IMR-90 (cell line): ENCODE measurements at regions not wholly inside any gene's neighbourhood (a gene's known extent, or its start where the extent isn't known, plus 50 kb on each side); places are given as distances from the start of the nearest gene placed in this dataset.

ENCODE experiments used
- ATAC-seq: fragments of 200-7000 bp; cut with Tn5 transposase; 2 replicates; pipeline ENCODE4 v1.9.1; 2020; ENCODE audit warnings: low read depth, mild to moderate bottlenecking, moderate library complexity
- BruUV-seq: library from RNA; stranded (reverse); fragments of 400-500 nt; replicated peaks from 2 replicates; lab custom pipeline; 2021; lab: Mats Ljungman, UMichigan
- CTCF ChIA-PET: fragments of 300-600 bp; formaldehyde crosslinking; extraction: SDS; loops from one replicate; lab custom pipeline; 2021; ENCODE audit warnings: antibody characterized with exemption; lab: Yijun Ruan, JAX
- POLR2A ChIA-PET: fragments of 300-600 bp; sonication (Branson Sonifier 250); formaldehyde crosslinking; loops from one replicate; lab custom pipeline; 2022; ENCODE audit warnings: antibody characterized with exemption; ENCODE audit not compliant: unreplicated experiment; lab: Charles Lee
- DNase-seq: peaks from one replicate; pipeline ENCODE4 v3.0.0; 2013
- H2AFZ ChIP-seq: replicated peaks from 2 replicates; pipeline ENCODE3; 2013; ENCODE audit warnings: low read length, mild to moderate bottlenecking; ENCODE audit not compliant: poor library complexity
- H2AK5ac ChIP-seq: 2 replicates; pipeline ENCODE4 v1.6.1; 2013; ENCODE audit warnings: low read depth, low read length, inconsistent platforms
- H2AK9ac ChIP-seq: replicated peaks from 2 replicates; pipeline ENCODE3; 2013; ENCODE audit warnings: mild to moderate bottlenecking, low read depth, low read length, moderate library complexity; ENCODE audit not compliant: poor library complexity
- H2BK120ac ChIP-seq: 2 replicates; pipeline ENCODE4 v1.6.1; 2013; ENCODE audit warnings: low read depth, low read length, inconsistent platforms
- H2BK15ac ChIP-seq: 3 replicates; pipeline ENCODE4 v1.6.1; 2013; ENCODE audit warnings: low read depth, low read length, inconsistent platforms
- H2BK20ac ChIP-seq: 2 replicates; pipeline ENCODE4 v1.6.1; 2013; ENCODE audit warnings: low read depth, mild to moderate bottlenecking, inconsistent platforms, low read length, moderate library complexity
- H2BK5ac ChIP-seq: 2 replicates; pipeline ENCODE4 v1.6.1; 2013; ENCODE audit warnings: mild to moderate bottlenecking, low read depth, low read length, inconsistent platforms; ENCODE audit not compliant: poor library complexity, severe bottlenecking
- H3K14ac ChIP-seq: replicated peaks from 2 replicates; pipeline ENCODE4 v1.6.1; 2013; ENCODE audit warnings: low read depth, low read length, inconsistent platforms
- H3K18ac ChIP-seq: 2 replicates; pipeline ENCODE4 v1.6.1; 2013; ENCODE audit warnings: low read depth, low read length, control low read depth
- H3K23ac ChIP-seq: 2 replicates; pipeline ENCODE4 v1.6.1; 2013; ENCODE audit warnings: low read depth, low read length, inconsistent platforms
- H3K27ac ChIP-seq: 2 replicates; pipeline ENCODE4 v1.5.1; 2013; ENCODE audit warnings: mild to moderate bottlenecking, control low read depth, low read length; ENCODE audit not compliant: insufficient read depth
- H3K27me3 ChIP-seq: 2 replicates; pipeline ENCODE4 v1.6.1; 2013; ENCODE audit warnings: low read length; ENCODE audit not compliant: control insufficient read depth, insufficient read depth
- H3K36me3 ChIP-seq: 2 replicates; pipeline ENCODE4 v1.6.1; 2013; ENCODE audit warnings: low read length, mixed read lengths; ENCODE audit not compliant: control insufficient read depth, insufficient read depth
- H3K4ac ChIP-seq: 2 replicates; pipeline ENCODE4 v1.6.1; 2013; ENCODE audit warnings: low read depth, low read length, inconsistent platforms
- H3K4me1 ChIP-seq: 2 replicates; pipeline ENCODE4 v1.6.1; 2013; ENCODE audit warnings: low read length, mixed read lengths; ENCODE audit not compliant: control insufficient read depth, insufficient read depth
- H3K4me2 ChIP-seq: 2 replicates; pipeline ENCODE4 v1.6.1; 2013; ENCODE audit warnings: low read depth, mild to moderate bottlenecking, control low read depth, low read length, moderate library complexity
- H3K4me3 ChIP-seq: 2 replicates; pipeline ENCODE4 v1.5.1; 2013; ENCODE audit warnings: low read depth, mild to moderate bottlenecking, control low read depth, low read length, moderate library complexity; ENCODE audit not compliant: insufficient read depth
- H3K56ac ChIP-seq: 2 replicates; pipeline ENCODE4 v1.6.1; 2013; ENCODE audit warnings: low read length, inconsistent platforms; ENCODE audit not compliant: insufficient read depth; ENCODE audit errors: extremely low read depth
- H3K79me1 ChIP-seq, 2 experiments: 2 replicates each; pipeline ENCODE4 v1.6.1; 2013; ENCODE audit warnings: low read length in 2 of 2, inconsistent platforms in 1 of 2, low read depth in 1 of 2
- H3K9ac ChIP-seq: 2 replicates; pipeline ENCODE4 v1.6.1; 2013; ENCODE audit warnings: low read depth, low read length, control low read depth
- H3K9me1 ChIP-seq: 2 replicates; pipeline ENCODE4 v1.6.1; 2013; ENCODE audit warnings: low read length, inconsistent platforms; ENCODE audit not compliant: insufficient read depth
- H3K9me3 ChIP-seq: 2 replicates; pipeline ENCODE4 v1.6.1; 2013; ENCODE audit warnings: low read length; ENCODE audit not compliant: control insufficient read depth, insufficient read depth
- H4K20me1 ChIP-seq: 2 replicates; pipeline ENCODE4 v1.6.1; 2013; ENCODE audit warnings: low read length, inconsistent platforms; ENCODE audit not compliant: insufficient read depth
- H4K5ac ChIP-seq: 2 replicates; pipeline ENCODE4 v1.6.1; 2013; ENCODE audit warnings: mild to moderate bottlenecking, low read depth, low read length, control low read depth
- H4K8ac ChIP-seq, 2 experiments: 2 replicates each; pipeline ENCODE4 v1.6.1; 2013; ENCODE audit warnings: low read depth in 2 of 2, low read length in 2 of 2, control low read depth in 1 of 2, inconsistent platforms in 1 of 2
- H4K91ac ChIP-seq: 2 replicates; pipeline ENCODE4 v1.6.1; 2013; ENCODE audit warnings: low read depth, low read length, inconsistent platforms; ENCODE audit not compliant: insufficient read depth
- BHLHE40 ChIP-seq: fragments of 150-350 bp; IDR thresholded peaks from 2 replicates; pipeline ENCODE4 v1.6.1; 2016; ENCODE audit warnings: mild to moderate bottlenecking, low read depth, low read length
- CEBPB ChIP-seq: IDR thresholded peaks from 2 replicates; pipeline ENCODE4 v1.6.1; 2012; ENCODE audit warnings: low read depth, low read length, improper control_type of control experiment
- CHD1 ChIP-seq: IDR thresholded peaks from 2 replicates; pipeline ENCODE4 v1.6.1; 2012; ENCODE audit warnings: low read depth, low read length, improper control_type of control experiment
- CTCF ChIP-seq: conservative IDR thresholded peaks from 2 replicates; pipeline ENCODE4 v1.5.1; 2012; ENCODE audit warnings: mild to moderate bottlenecking, low read depth, low read length, improper control_type of control experiment
- ELK1 ChIP-seq: fragments of 150-350 bp; IDR thresholded peaks from 2 replicates; pipeline ENCODE4 v1.6.1; 2016; ENCODE audit warnings: low read depth, mild to moderate bottlenecking, low read length, moderate library complexity, borderline replicate concordance
- FOS ChIP-seq: fragments of 150-350 bp; IDR thresholded peaks from 2 replicates; pipeline ENCODE4 v1.6.1; 2016; ENCODE audit warnings: low read depth, low read length
- MAFK ChIP-seq: IDR thresholded peaks from 2 replicates; pipeline ENCODE4 v1.6.1; 2012; ENCODE audit warnings: low read depth, low read length, improper control_type of control experiment
- MAZ ChIP-seq: IDR thresholded peaks from 2 replicates; pipeline ENCODE4 v1.6.1; 2012; ENCODE audit warnings: low read depth, mild to moderate bottlenecking, low read length, improper control_type of control experiment, moderate library complexity, borderline replicate concordance
- MXI1 ChIP-seq: IDR thresholded peaks from 2 replicates; pipeline ENCODE4 v1.6.1; 2012; ENCODE audit warnings: low read depth, mild to moderate bottlenecking, low read length, moderate library complexity, borderline replicate concordance
- NFE2L2 ChIP-seq: fragments of 150-350 bp; IDR thresholded peaks from 2 replicates; pipeline ENCODE4 v1.6.1; 2016; ENCODE audit warnings: low read depth, mild to moderate bottlenecking, low read length
- POLR2A ChIP-seq: IDR thresholded peaks from 2 replicates; pipeline ENCODE4 v1.6.1; 2012; ENCODE audit warnings: mild to moderate bottlenecking, low read depth, low read length
- RAD21 ChIP-seq: IDR thresholded peaks from 2 replicates; pipeline ENCODE4 v1.6.1; 2012; ENCODE audit warnings: low read length, improper control_type of control experiment
- RCOR1 ChIP-seq: IDR thresholded peaks from 2 replicates; pipeline ENCODE4 v1.6.1; 2012; ENCODE audit warnings: mild to moderate bottlenecking, low read length, improper control_type of control experiment; ENCODE audit not compliant: insufficient replicate concordance
- RFX5 ChIP-seq: IDR thresholded peaks from 2 replicates; pipeline ENCODE4 v1.8.0; 2012; ENCODE audit warnings: low read depth, mild to moderate bottlenecking, low read length, moderate library complexity
- SMC3 ChIP-seq: fragments of 150-350 bp; IDR thresholded peaks from 2 replicates; pipeline ENCODE4 v1.6.1; 2016; ENCODE audit warnings: low read depth, mild to moderate bottlenecking, antibody characterized with exemption, low read length, moderate library complexity
- USF2 ChIP-seq: fragments of 150-350 bp; IDR thresholded peaks from 2 replicates; pipeline ENCODE4 v1.6.1; 2017; ENCODE audit warnings: mild to moderate bottlenecking, antibody characterized with exemption, low read length, low read depth
- WGBS, 2 experiments: methylation state at CpG; one replicate each; pipeline versions ENCODE4 v1.1.5 to v1.1.7; 2013; ENCODE audit warnings: missing lambda C conversion rate in 2 of 2; ENCODE audit not compliant: insufficient read length in 1 of 2; ENCODE audit errors: extremely low coverage in 2 of 2; 5-methylcytosine and 5-hydroxymethylcytosine counted together
- dilution Hi-C: fragments of 300-500 bp; cut with HindIII; formaldehyde crosslinking; loops from one replicate; pipeline ENCODE4 v1.14.3; 2018; ENCODE audit warnings: low sequenced_read_pairs; ENCODE audit not compliant: unreplicated experiment
- in situ Hi-C: fragments of 300-500 bp; cut with MboI; formaldehyde crosslinking; loops from 3 replicates; pipeline ENCODE4 v1.14.3; 2019; ENCODE audit warnings: low sequenced_read_pairs, inconsistent platforms, mixed read lengths
- intact Hi-C: fragments of 100-400 bp; cut with micrococcal nuclease; formaldehyde crosslinking; loops from 2 replicates; pipeline ENCODE4 v1.10.0; 2022

- BruUV-seq: no TSS peak
- H3K56ac ChIP-seq: no peak overlapping the region
- H4K5ac ChIP-seq: no peak overlapping the region
- H3K4me2 ChIP-seq: no peak overlapping the region
- no peaks in the 10 kb centered on the region for H3K79me1 ChIP-seq
- in situ Hi-C loops: no loop called here
- ChIA-PET CTCF (interaction anchor here (0.6 to 0.7 kb wide), 2 partner anchors 30 to 61 kb away, joined by 3 to 6 read pairs; no protein-coding TSS in a partner anchor), POLR2A (no interaction called here)
- H3K14ac ChIP-seq: no peak overlapping the region
- no peak overlapping the region for H4K91ac ChIP-seq
- H3K23ac ChIP-seq: no peak overlapping the region
- H4K20me1 ChIP-seq: no peaks in the 10 kb centered on the region
- no peaks in the 10 kb centered on the region for H3K4me1 ChIP-seq
- H3K4ac ChIP-seq: no peak overlapping the region
- H2BK15ac ChIP-seq: no peak overlapping the region
- no peak overlapping the region for H3K18ac ChIP-seq
- no peak overlapping the region for H2AFZ ChIP-seq
- H2BK120ac ChIP-seq: no peak overlapping the region
- H3K9ac ChIP-seq: no peak overlapping the region
- H3K4me3 ChIP-seq: no peak overlapping the region
- H2BK20ac ChIP-seq: no peak overlapping the region
- dilution Hi-C loops: no loop called here
- no peak overlapping the region for H2AK5ac ChIP-seq
- H2AK9ac ChIP-seq: no peak overlapping the region
- TF ChIP-seq ELK1 (no peak), USF2 (no peak), RFX5 (no peak), MXI1 (no peak), CEBPB (no peak), CHD1 (no peak), NFE2L2 (no peak), FOS (no peak), SMC3 (no peak), MAZ (no peak), CTCF (no peak), POLR2A (no peak), RCOR1 (no peak), MAFK (no peak), RAD21 (no peak), BHLHE40 (no peak)
- no peaks in the 10 kb centered on the region for H3K9me3 ChIP-seq
- peaks cover 1% of the 10 kb centered on the region; the same call in 1 of the 2 replicates for H3K27me3 ChIP-seq
- 82% methylated on average over 2 of the region's 9 CpGs; no CpG with 5 or more reads in 1 of the 2 experiments for WGBS, 2 experiments
- intact Hi-C loops: no loop called here
- no peak overlapping the region for H3K27ac ChIP-seq
- DNase-seq: no peak
- no peak overlapping the region for H2BK5ac ChIP-seq
- H4K8ac ChIP-seq: no peak overlapping the region
- no peaks in the 10 kb centered on the region for H3K9me1 ChIP-seq
- no peaks in the 10 kb centered on the region for H3K36me3 ChIP-seq
- no peak for ATAC-seq
These were observed 173.4 kb upstream of the EXOC2 start for GRCh38 chr6:866316-866715.
